Loucy (cell line): ENCODE measurements at regions not wholly inside any gene's neighbourhood (a gene's known extent, or its start where the extent isn't known, plus 50 kb on each side); places are given as distances from the start of the nearest gene placed in this dataset.

Experiments used
- H2AFZ ChIP-seq: fragments of 200-600 bp; sonication (generic); 2 replicates; pipeline ENCODE4 v1.6.0; 2016; ENCODE audit warnings: antibody characterized with exemption, mild to moderate bottlenecking, low read length, moderate library complexity
- H3F3A ChIP-seq: fragments of 200-600 bp; 2 replicates; pipeline ENCODE4 v1.6.0; 2016; ENCODE audit warnings: antibody characterized with exemption, low read depth, mild to moderate bottlenecking
- H3K27me3 ChIP-seq: fragments of 200-600 bp; sonication (generic); 2 replicates; pipeline ENCODE4 v1.6.1; 2014; ENCODE audit warnings: low read length, mild to moderate bottlenecking; ENCODE audit not compliant: insufficient read depth, poor library complexity, severe bottlenecking
- H3K36me3 ChIP-seq: fragments of 200-600 bp; sonication (generic); 2 replicates; pipeline ENCODE4 v1.6.1; 2016; ENCODE audit warnings: low read length; ENCODE audit not compliant: insufficient read depth
- H3K4me1 ChIP-seq: fragments of 200-600 bp; sonication (generic); 2 replicates; pipeline ENCODE4 v1.5.1; 2014; ENCODE audit warnings: low read length, mild to moderate bottlenecking; ENCODE audit not compliant: insufficient read depth, poor library complexity, severe bottlenecking
- H3K4me2 ChIP-seq: fragments of 200-600 bp; sonication (generic); 2 replicates; pipeline ENCODE4 v1.6.0; 2014; ENCODE audit warnings: antibody characterized with exemption, low read length, low read depth, mild to moderate bottlenecking; ENCODE audit not compliant: poor library complexity, severe bottlenecking
- H3K4me3 ChIP-seq: fragments of 200-600 bp; sonication (generic); 2 replicates; pipeline ENCODE4 v1.5.1; 2014; ENCODE audit warnings: low read length, mild to moderate bottlenecking, mixed read lengths; ENCODE audit not compliant: poor library complexity, severe bottlenecking
- H3K79me2 ChIP-seq: fragments of 200-600 bp; sonication (generic); 2 replicates; pipeline ENCODE4 v1.6.1; 2014; ENCODE audit warnings: low read length; ENCODE audit not compliant: insufficient read depth
- H3K9ac ChIP-seq: fragments of 200-600 bp; sonication (generic); 2 replicates; pipeline ENCODE4 v1.6.0; 2014; ENCODE audit warnings: mild to moderate bottlenecking, low read depth, low read length, moderate library complexity; ENCODE audit not compliant: poor library complexity, severe bottlenecking
- H3K9me2 ChIP-seq: fragments of 200-600 bp; sonication (generic); replicated peaks from 2 replicates; pipeline ENCODE4 v1.6.1; 2016; ENCODE audit warnings: low read depth, low read length, mixed read lengths
- H3K9me3 ChIP-seq: fragments of 200-600 bp; sonication (generic); 2 replicates; pipeline ENCODE4 v1.6.1; 2014; ENCODE audit warnings: mild to moderate bottlenecking, antibody characterized with exemption, low read length, low read depth; ENCODE audit not compliant: insufficient read depth
- H4K20me1 ChIP-seq: fragments of 200-600 bp; sonication (generic); 2 replicates; pipeline ENCODE4 v1.6.0; 2014; ENCODE audit warnings: antibody characterized with exemption, low read length, mild to moderate bottlenecking; ENCODE audit not compliant: insufficient read depth, poor library complexity, severe bottlenecking
- CTCF ChIP-seq: fragments of 200-600 bp; sonication (generic); conservative IDR thresholded peaks from 2 replicates; pipeline ENCODE4 v1.5.1; 2014; ENCODE audit warnings: mild to moderate bottlenecking, antibody characterized with exemption, low read length
- EZH2phosphoT487 ChIP-seq: fragments of 200-600 bp; IDR thresholded peaks from 2 replicates; pipeline ENCODE4 v1.6.1; 2018; ENCODE audit warnings: antibody characterized with exemption, mild to moderate bottlenecking, moderate library complexity, borderline replicate concordance

GRCh38 chr4:14771094-14771493 is 231.2 kb upstream of the CPEB2 start:
- H3K27me3 ChIP-seq: no peaks in the 10 kb centered on the region
- no peak overlapping the region for H3K9ac ChIP-seq
- no peaks in the 10 kb centered on the region for H3K79me2 ChIP-seq
- H3F3A ChIP-seq: no peaks in the 10 kb centered on the region
- H4K20me1 ChIP-seq: no peaks in the 10 kb centered on the region
- H3K9me3 ChIP-seq: 0 out of 2 replicates have a peak, but pooled peaks cover 2% of the 10 kb centered on the region
- peaks cover 11% of the 10 kb centered on the region for H3K4me1 ChIP-seq
- no peak overlapping the region for H3K4me2 ChIP-seq
- no peaks in the 10 kb centered on the region for H3K9me2 ChIP-seq
- no peaks in the 10 kb centered on the region for H3K36me3 ChIP-seq
- H2AFZ ChIP-seq: no peak overlapping the region
- TF ChIP-seq EZH2phosphoT487 (no peak), CTCF (no peak)
- no peak overlapping the region for H3K4me3 ChIP-seq

GRCh38 chr4:14771504-14772175 is 230.6 kb upstream of the CPEB2 start:
- Histone ChIP-seq H4K20me1 (no peaks in the 10 kb centered on the region), H3K4me2 (no peak overlapping the region), H3K4me3 (no peak overlapping the region), H3K9ac (no peak overlapping the region), H3K4me1 (peaks cover 11% of the 10 kb centered on the region), H3K79me2 (no peaks in the 10 kb centered on the region), H2AFZ (no peak overlapping the region), H3K36me3 (no peaks in the 10 kb centered on the region), H3K9me2 (no peaks in the 10 kb centered on the region), H3F3A (no peaks in the 10 kb centered on the region), H3K27me3 (no peaks in the 10 kb centered on the region), H3K9me3 (0 out of 2 replicates have a peak, but pooled peaks cover 4% of the 10 kb centered on the region)
- TF ChIP-seq EZH2phosphoT487 (no peak), CTCF (no peak)

- Histone ChIP-seq H3K27me3 (no peaks in the 10 kb centered on the region), H3K4me1 (peaks cover 11% of the 10 kb centered on the region), H4K20me1 (no peaks in the 10 kb centered on the region), H3K79me2 (no peaks in the 10 kb centered on the region), H3K9me2 (no peaks in the 10 kb centered on the region), H3K4me2 (no peak overlapping the region), H3K36me3 (no peaks in the 10 kb centered on the region), H3K4me3 (no peak overlapping the region), H2AFZ (no peak overlapping the region), H3K9me3 (0 out of 2 replicates have a peak, but pooled peaks cover 4% of the 10 kb centered on the region), H3K9ac (no peak overlapping the region), H3F3A (no peaks in the 10 kb centered on the region)
- TF ChIP-seq CTCF (no peak), EZH2phosphoT487 (no peak)
Measured at GRCh38 chr4:14772388-14772787, 229.9 kb upstream of the CPEB2 start.
